ENCODE measurements at regions not wholly inside any gene's neighbourhood (a gene's known extent, or its start where the extent isn't known, plus 50 kb on each side); places are given as distances from the start of the nearest gene placed in this dataset.
"Not testable (repeated sequence)": the region's sequence is repeated elsewhere in the genome, so short reads cannot be mapped to it uniquely, and the experiment has no call there.

- FAIRE-seq (no peak), DNase-seq (ENCODE audit: insufficient read length, low spot score) (no peak)
- TF ChIP-seq CTCF (IDR thresholded peaks at IDR 0.05; ENCODE audit: insufficient read depth, missing control alignments) = no peak
Measured at GRCh38 chr1:164433818-164434170, 125.2 kb upstream of the PBX1 start.

GRCh38 chr1:164440232-164440631 is 118.8 kb upstream of the PBX1 start:
- FAIRE-seq (no peak), DNase-seq (ENCODE audit: insufficient read length, low spot score) (no peak)
- TF ChIP-seq CTCF (IDR thresholded peaks at IDR 0.05; ENCODE audit: insufficient read depth, missing control alignments) = peak; percentile 26

- DNase-seq (ENCODE audit: insufficient read length, low spot score) = no peak
- no peak for TF ChIP-seq CTCF (IDR thresholded peaks at IDR 0.05; ENCODE audit: insufficient read depth, missing control alignments)
- no peak for FAIRE-seq
Measured at GRCh38 chr1:164443166-164443565, 115.8 kb upstream of the PBX1 start.

- no peak for DNase-seq (ENCODE audit: insufficient read length, low spot score)
- no peak for FAIRE-seq
- TF ChIP-seq CTCF (IDR thresholded peaks at IDR 0.05; ENCODE audit: insufficient read depth, missing control alignments) = no peak
Measured at GRCh38 chr1:164443836-164444235, 115.1 kb upstream of the PBX1 start.

GRCh38 chr1:164446020-164446419 is 113.0 kb upstream of the PBX1 start:
- TF ChIP-seq CTCF (IDR thresholded peaks at IDR 0.05; ENCODE audit: insufficient read depth, missing control alignments) = no peak
- FAIRE-seq (peak; percentile 66), DNase-seq (ENCODE audit: insufficient read length, low spot score) (no peak)

GRCh38 chr1:164452549-164452948 is 106.4 kb upstream of the PBX1 start:
- FAIRE-seq = no peak
- no peak for DNase-seq (ENCODE audit: insufficient read length, low spot score)
- TF ChIP-seq CTCF (IDR thresholded peaks at IDR 0.05; ENCODE audit: insufficient read depth, missing control alignments) = no peak

- FAIRE-seq (no peak), DNase-seq (ENCODE audit: insufficient read length, low spot score) (no peak)
- no peak for TF ChIP-seq CTCF (IDR thresholded peaks at IDR 0.05; ENCODE audit: insufficient read depth, missing control alignments)
Measured at GRCh38 chr1:164456272-164456671, 102.7 kb upstream of the PBX1 start.

- not testable (repeated sequence) for DNase-seq (ENCODE audit: insufficient read length, low spot score); FAIRE-seq
Measured at GRCh38 chr1:164459176-164459575, 99.8 kb upstream of the PBX1 start.

All from D721Med (cell line).